NCI-H1105 treated with DMSO at 0.1 percent for 48 hours (cell line): ENCODE measurements at regions not wholly inside any gene's neighbourhood (a gene's known extent, or its start where the extent isn't known, plus 50 kb on each side); places are given as distances from the start of the nearest gene placed in this dataset.
"Not testable (repeated sequence)": the region's sequence is repeated elsewhere in the genome, so short reads cannot be mapped to it uniquely, and the experiment has no call there.

Experiments used
- DNase-seq: peaks from one replicate; lab custom pipeline; 2025; lab: John Stamatoyannopoulos, UW

DNA sequence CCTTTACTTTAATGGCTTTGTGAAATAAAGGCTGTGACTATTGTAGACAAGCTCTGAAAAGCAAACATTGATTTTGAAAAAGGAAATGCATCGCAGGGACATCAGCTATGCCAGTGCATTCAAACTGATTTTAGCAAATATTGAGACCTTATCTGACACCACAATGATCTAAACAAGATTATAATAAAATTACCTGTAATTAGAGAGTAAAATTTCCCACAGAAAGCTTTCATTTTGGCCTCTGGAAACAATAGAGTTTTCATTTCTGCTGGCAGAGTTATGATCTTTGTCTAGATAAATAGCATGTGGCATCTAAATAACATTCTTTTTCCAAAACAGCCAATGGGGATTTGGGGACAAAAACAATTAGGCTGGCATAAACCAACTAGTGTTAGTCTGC lies 650.4 kb upstream of the PRMT6 start:
- peak; percentile 17 for DNase-seq

DNA sequence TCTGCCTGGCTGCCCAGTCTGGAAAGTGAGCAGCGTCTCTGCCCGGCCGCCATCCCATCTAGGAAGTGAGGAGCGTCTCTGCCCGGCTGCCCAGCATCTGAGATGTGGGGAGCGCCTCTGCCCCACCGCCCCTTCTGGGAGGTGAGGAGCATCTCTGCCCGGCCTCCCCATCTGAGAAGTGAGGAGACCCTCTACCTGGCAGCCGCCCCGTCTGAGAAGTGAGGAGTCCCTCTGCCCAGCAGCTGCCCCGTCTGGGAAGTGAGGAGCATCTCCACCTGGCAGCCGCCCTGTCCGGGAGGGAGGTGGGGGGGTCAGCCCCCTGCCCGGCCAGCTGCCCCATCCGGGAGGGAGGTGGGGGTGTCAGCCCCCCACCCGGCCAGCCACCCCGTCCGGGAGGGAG lies 644.2 kb upstream of the PRMT6 start:
- not testable (repeated sequence) for DNase-seq

DNA sequence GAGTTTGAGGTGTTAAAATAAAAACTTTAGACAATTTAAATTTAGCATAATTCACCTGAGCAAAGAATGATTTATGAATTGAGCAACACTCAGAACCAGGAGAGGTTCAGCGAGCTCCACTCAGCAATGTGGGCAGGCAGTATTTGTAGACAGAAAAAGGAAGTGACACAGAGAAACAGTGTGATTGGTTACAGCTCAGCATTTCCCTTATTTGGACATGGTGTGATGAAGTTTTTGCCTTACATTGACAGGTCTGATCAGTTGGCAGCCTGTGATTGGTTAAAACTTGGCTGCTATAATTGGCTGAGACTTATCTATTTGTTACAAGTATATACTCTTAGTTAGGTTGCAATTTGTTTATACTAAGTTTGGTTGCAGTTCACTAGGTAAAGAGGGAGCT lies 621.2 kb upstream of the PRMT6 start:
- no peak for DNase-seq

DNA sequence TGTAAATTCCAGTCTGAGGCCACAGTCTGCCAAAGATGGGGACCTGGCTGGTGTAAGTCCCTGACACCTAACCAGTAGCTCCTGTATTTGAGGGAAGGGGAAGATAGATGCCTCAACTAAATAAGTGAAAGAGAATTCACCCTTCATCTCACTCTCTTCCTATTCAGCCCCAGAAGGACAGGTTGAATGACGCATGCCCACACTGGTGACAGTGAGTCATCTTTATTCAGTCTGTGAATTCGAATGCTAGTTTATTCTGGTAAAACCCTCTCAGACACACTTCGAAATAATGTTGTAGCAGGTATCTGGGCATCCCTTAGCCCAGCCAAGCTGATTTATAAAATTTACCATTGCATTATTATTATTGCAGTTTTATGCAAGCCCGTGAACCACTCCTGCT lies 617.0 kb upstream of the PRMT6 start:
- no peak for DNase-seq

DNA sequence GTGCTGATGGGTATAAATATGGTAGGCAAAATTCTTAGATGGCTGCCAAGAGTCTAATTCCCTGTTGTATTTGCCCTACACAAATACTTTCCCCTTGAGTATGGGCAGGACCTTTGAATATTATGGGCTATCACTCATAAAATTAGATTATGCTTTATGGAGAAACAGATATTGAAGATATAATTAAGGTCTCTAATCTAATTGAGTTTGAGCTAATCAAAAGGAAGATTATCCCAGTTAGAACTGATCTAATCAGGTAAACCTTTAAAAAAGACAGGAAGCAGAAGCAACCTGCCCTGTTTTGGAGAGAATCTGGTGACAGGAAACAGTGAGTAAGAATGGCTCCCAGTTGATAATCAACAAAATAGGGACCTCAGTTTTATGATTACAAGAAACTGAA lies 609.0 kb upstream of the PRMT6 start:
- no peak for DNase-seq

DNA sequence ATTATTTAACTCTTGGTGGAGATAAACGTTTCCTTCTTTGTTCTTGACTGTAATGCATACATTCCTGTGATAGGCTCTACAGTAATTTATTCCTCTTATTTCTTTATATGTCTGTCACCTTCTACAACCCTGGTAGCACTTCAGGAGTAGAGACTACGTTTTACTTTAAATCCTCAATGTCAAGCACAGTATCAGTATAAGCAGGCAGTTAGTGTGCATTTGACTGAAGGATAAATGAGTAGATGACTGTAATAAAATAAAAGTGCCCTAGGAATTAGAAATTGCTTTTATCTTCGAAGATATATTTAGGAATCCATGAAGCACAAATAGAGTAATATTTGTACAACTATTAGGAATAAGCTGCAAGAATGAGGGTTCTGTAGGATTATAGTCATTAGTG lies 599.6 kb upstream of the PRMT6 start:
- DNase-seq = no peak

DNA sequence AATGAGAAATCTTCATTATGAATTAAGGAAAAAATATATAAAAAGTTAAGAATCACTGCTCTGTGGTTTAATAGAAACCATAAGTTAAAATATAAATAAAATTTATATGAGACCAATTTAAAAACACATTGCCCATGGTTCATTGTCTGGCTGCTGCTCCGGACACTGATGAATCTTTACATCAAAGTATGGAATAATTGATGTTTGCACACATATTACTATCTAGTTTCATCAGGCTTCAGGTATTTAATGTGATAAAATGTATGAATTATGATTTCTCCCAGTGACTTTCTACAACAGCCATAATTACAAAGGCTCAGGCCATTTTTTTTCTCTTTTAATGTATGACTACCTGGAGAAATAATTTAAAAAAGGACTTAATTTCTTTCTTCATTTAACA lies 599.1 kb upstream of the PRMT6 start:
- no peak for DNase-seq

DNA sequence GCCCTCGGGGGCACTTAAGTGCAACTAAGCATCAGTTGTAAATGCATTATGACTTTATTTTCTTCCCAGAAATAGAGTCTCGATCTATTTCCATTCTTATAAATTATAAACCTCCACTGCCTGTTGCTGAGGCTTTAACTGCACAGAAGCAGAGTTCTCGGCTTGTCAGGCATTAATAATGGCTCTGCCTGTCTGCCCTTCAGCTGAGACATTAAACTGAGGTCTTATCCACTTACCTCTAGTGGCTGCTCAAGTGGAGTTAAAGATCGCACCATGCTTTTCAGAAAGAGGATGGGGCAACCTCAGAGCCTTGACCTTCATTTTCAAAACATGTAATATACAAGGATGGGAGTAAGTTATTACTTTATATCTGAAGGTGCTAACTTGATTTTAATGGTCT lies 597.6 kb upstream of the PRMT6 start:
- DNase-seq = no peak

DNA sequence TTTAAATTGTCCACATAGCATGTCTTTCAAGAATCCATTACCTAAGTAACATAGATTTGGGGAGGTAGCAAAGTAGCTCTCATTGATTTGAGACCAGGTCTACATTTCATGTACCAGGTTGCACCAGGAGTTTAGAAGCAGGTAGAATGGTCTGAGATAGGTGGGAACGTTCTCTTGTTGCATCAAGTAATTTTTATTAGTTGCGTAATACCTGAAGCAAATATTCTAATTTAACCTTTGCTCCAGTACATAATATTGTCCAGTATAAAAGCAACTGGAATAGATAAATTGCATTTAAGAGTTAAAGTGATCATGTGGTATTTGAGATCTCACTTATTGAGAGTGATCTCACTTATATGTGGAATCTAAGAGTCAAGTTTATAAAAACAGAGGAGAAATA lies 597.1 kb upstream of the PRMT6 start:
- DNase-seq = no peak

DNA sequence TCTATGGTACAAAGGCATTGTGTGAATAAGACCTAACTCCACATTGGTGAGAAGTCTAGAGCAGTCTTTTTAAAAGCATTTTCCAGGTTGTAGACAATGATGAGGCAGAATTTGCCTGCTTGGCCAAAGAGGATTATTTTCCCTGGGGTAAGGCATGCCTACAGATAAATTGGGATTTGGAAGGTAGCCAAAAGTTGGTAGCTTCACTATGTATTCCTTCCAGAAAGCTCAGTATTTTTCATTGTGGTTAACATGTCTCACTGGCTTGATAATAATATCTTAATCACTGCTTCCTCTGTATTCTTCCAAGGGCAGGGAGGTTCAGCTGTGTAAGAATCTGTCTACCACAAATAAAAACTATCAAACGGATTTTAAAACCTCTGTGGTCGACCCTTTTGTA lies 590.8 kb upstream of the PRMT6 start:
- DNase-seq = no peak

DNA sequence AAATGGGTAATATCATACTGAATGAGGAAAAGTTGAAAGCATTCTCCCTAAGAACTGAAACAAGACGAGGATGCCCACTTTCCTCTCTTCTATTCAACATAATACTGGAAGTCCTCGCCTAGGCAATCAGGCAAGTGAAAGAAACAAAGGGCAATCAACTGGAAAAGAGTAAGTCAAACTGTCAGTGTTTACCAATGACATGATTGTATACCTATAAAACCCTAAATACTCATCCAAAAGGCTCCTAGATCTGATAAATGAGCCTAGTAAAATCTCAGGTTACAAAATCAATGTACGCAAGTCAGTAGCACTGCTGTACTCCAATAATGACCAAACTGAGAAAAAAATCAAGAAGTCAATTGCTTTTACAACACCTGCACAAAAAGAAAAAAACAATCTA lies 575.8 kb upstream of the PRMT6 start:
- peak; percentile 19 for DNase-seq

DNA sequence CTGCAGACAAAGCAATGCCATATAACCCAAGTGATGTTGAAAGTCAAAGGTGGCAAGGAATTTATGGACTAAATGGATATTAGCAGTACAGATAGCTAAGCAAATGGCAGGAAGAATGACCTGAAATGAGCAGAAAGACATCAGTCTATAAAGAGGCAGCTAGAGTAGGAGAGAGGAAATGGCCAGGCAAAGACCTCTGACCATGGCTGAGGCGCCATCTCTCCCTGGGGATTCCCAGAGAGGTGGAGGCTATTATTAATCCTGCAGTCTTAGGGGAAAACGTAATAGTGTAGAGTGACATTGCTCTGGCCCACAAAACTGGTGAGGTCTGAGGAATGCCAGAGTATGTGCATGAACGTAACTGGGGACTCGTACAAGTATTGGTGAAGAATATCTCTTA lies 563.6 kb upstream of the PRMT6 start:
- no peak for DNase-seq

DNA sequence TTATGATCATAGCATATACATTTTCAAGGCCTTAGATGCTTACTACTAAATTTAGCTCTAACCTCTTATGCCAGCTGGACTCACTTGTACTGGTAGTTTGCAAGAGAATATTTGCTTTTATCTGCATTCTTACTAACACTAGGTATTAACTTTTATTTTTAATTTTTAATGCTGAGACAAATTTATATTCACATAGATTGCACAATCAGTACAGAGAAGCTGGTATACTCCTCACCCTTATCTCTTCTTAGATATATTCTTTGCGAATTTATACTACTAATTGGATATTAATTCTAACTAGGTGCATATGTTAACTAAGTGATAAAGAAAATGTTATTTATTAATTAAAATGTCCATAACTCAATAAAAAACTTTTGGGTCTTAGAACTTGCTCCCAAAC lies 561.8 kb upstream of the PRMT6 start:
- no peak for DNase-seq

DNA sequence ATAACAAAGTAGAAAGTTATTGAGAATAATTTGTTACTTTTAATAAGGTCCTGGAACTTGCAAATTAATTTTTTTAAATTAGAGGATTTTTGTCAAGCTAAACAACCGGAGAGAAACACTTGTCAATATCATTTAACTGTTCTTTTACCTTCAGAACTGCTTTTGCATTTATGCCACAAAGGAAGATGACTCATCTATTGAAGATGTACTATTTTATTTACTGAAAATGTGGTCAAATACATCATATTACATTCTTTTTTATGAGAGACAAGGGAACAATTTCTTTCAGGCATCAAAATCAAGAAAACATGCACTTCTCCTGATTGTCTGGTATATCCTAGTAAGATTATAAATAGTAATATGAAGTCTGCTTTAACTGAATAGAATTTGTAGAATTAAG lies 558.2 kb upstream of the PRMT6 start:
- DNase-seq = no peak

DNA sequence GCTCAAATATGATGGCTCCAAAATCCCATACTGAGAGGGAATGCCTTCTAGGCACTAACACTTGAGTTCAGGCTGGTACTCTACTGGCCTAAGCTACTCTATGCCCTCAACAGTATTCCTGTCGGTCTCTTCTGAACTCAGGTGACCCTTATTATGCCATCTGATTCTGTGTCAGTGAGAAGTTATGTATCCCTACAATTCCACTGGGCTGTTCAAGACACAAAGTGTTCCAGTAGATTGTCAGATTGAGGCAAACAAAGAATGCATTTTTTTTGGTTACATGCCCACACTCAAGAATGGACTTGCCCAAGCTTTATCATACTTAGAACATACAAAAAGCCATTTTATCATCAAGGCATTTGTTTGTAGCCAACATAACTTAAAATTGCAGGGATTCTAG lies 553.8 kb upstream of the PRMT6 start:
- DNase-seq = no peak

DNA sequence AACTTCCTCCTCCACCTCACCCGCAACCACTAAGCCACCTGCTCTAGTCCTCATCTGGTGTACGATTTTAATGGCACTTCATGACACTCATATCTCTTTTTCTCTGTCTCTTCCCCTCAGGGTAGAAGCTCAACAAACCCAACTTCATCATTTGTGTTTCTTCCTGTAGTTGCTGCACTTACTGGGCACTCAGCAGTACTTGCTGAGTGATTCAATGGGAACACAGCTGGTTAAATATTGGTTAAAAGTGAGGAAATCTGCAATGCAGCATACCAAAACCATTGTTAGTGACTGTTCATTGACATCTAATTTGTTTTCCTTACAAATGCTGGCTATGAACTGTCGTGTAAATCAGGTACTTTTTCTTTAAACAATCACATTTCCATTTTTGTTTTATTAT lies 541.1 kb upstream of the PRMT6 start:
- no peak for DNase-seq

DNA sequence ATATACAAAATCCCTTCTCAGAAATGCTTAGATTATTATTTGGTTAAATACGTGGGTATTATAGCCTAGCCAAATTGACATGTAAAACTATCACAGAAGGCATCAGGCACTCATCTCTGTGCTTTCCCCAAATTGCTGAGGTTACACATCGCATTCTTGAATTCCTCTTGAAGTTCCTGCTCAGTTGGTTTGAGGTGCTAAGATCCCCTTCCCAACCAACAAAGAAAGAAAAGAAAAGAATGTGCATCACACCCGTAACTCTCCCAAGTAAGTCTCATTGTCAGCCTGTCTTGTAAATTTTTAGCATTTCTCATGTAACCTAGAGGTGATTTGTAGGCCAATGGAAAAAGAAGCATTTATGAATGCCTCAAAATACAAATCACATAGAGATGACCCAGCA lies 539.2 kb upstream of the PRMT6 start:
- DNase-seq = no peak

DNA sequence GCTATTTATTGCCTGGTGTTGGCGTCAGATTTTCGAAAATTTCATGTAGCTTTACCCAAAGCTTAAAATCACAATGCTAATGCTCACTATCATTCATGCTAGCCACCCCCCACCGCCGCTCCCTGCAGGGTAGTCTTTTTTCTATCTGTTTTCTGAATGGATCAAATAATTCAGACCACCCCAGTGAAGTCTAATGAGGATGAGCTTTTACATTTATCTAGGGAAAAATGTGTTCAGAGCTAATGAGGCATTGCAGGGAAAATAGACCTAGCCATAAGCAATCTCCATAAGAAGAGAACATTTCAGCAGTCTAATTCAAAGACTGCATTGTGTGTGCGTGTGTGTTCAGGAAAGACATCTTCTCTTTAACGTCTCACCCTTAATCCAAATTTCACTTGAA lies 533.0 kb upstream of the PRMT6 start:
- DNase-seq = no peak

DNA sequence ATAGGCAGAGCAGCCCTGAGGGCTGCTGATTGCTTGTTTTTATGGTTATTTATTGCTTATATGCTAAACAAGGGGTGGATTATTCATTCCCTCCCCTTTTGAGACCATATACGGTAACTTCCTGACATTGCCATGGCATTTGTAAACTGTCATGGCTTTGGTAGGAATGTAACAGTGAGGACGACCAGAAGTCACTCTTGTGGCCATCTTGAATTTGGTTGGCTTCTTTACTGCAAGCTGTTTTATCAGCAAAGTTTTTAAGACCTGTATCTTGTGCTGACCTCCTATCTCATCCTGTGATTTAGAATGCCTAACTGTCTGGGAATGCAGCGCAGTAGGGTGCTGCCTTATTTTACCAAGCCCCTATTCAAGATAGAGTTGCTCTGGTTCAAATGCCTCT lies 531.8 kb upstream of the PRMT6 start:
- no peak for DNase-seq

DNA sequence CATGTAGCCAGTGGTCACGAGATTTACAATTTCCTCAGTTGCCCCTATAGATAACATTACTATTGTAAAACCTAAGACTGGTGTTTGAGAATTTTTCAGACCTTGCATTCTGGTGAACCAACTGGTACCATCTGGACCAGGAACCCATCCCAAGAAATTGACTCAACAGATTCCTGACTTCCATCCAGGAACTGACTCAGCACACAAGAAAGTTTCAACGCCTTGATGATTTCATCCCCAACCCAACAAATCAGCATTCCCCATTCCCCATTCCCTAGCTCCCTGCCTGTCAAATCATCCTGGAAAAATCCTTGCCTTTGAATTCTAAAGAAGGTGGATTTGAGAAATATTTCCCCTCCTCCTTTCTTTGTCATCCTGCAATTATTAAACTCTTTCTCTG lies 529.8 kb upstream of the PRMT6 start:
- DNase-seq = no peak

DNA sequence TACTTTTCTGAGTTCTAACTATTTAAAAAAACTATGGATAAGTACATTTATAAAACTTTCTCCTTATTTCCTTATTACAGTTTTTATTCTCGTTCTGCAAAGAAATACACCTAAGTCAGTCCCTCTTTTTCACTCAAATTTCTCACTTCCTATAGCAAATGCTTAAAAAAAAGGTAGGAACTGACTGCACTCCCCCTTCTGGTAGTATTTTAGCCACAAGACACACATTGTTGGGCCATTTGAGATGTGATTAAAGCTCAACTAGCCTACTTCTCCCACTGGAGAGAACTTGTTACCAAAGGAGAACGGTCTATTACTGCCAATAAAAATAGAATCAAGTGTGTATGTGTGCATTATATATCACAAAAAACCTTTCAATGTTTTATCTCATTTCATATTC lies 521.9 kb upstream of the PRMT6 start:
- DNase-seq = no peak

DNA sequence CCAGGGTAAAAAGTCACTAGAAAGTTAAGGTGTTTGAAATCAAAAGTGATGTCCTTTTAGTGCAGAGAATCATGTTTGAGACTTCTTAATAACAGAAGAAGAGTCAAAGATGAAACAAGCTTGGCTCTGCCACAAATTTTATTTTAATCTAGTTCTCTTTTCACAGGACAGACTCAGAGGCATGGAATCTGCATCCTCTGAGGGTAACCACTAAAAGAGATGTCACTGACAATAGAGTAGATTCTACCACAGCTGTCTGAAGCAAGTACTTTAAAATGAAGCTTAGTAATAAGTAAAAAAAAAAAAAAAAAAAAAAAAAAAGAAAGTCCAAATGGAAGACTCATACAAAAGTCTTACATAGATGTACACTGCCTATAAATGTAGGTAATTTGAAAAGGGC lies 519.7 kb upstream of the PRMT6 start:
- DNase-seq = no peak

DNA sequence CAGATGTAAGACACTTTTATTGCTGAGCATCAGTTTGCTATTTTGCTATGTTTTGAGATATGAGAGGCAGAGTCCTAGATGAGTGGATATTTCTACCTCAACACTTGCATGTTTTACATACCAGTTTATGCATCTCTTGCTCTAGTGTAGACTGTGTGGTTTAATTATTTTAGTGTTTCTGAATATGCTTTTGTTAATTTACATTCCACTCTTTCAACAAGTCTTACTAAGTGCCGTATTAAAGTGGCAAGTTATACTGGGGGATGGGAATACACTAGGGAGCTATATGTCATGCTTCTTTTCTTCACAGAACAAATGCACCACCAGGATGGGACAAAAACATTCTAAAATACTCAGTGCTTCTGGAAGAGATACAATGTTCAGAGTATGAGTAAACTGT lies 507.7 kb upstream of the PRMT6 start:
- DNase-seq = no peak

DNA sequence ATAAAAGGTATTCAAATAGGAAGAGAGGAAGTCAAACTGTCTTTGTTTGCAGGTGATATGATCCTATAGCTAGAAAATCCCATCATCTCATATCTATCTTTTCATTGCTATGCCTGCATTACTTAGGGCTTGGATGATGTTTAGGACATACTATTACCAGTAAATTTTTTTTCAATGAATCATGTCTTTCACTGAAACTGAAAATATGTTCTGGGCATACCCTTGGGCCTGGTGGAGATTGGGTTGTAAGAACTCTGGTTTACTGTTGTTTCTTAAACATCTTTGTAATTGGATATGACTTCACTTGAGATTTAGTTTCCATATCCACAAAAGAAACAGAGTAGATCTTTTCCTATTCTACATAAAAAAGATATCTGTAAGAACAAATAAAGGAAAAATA lies 502.2 kb upstream of the PRMT6 start:
- no peak for DNase-seq

DNA sequence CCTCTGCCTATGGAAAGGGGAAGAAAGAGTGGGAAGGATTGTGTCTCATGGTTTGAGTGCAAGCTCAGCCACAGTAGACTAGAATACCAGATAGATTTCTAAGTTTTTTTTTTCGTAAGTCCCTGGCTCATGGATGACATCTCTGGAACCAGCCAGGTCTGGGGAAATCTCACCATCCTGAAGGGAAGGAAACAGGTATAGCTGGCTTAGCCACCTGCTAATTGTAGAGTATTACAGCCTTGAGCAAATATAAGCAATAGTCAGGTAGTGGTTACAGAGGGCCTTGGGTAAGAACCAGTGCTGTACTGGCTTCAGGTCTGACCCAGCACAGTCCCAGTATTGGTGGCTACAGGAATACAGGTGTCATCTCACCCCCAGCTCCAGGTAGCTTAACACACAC lies 500.9 kb upstream of the PRMT6 start:
- DNase-seq = no peak

DNA sequence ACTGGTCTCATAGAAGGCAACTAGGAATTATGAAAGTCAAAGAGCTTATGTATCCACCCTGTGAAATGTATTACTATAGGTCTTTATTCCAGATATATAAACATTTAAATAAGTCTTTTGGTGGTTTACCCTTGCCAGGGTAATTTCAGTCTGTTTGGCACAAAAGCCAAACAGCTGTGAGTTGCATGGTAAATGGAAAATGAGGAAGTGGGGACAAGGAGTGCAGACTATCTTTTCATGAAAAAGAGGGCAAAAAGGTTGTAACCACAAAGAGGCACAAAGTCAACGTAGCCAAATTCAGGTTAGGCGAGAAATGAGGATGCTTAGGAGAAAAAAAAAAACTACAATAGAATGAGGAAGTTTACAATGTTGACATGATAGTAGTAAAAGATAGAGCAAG lies 492.3 kb upstream of the PRMT6 start:
- no peak for DNase-seq
